Neural cell (in vitro differentiated cells): ENCODE measurements at regions not wholly inside any gene's neighbourhood (a gene's known extent, or its start where the extent isn't known, plus 50 kb on each side); places are given as distances from the start of the nearest gene placed in this dataset.

ENCODE experiments used
- EP300 ChIP-seq: fragments of 450-650 bp; conservative IDR thresholded peaks from 2 replicates; pipeline ENCODE4 v1.6.1; 2014; ENCODE audit warnings: antibody characterized with exemption, mild to moderate bottlenecking, moderate library complexity; ENCODE audit not compliant: poor library complexity, severe bottlenecking
- POLR2AphosphoS5 ChIP-seq: IDR thresholded peaks from 2 replicates; pipeline ENCODE4 v1.6.1; 2012
- TF ChIP-seq, protein P1 (sequence below): fragments of 450-650 bp; IDR thresholded peaks from 2 replicates; pipeline ENCODE4 v1.5.1; 2014; ENCODE audit warnings: antibody characterized with exemption, mild to moderate bottlenecking, moderate library complexity; ENCODE audit not compliant: poor library complexity, severe bottlenecking
- TF ChIP-seq, protein P2 (sequence below): IDR thresholded peaks from 2 replicates; pipeline ENCODE4 v1.6.1; 2012; ENCODE audit warnings: borderline replicate concordance

DNA sequence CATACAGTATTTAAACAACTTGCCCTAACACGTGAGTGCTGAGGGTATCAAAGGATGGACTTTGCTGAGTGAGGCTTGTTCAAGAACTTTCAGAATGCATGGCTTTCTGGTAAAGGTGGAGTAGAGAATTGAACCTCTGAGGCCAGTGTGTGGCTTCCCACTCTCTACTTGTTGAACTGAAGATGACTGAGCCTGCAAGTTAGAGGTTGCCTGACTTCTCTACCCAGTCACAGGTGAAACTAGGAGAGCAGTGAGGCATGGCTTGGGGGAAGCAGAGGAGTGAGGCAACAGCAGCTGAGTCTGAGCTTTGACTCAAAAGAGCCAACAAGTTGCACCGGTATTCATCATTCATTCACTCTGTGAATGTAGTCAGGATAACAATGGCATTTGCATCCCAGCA, 256.4 kb upstream of the SESN3 start:
- TF ChIP-seq POLR2AphosphoS5 (no peak), EP300 (no peak)
- TF ChIP-seq, protein P1, sequence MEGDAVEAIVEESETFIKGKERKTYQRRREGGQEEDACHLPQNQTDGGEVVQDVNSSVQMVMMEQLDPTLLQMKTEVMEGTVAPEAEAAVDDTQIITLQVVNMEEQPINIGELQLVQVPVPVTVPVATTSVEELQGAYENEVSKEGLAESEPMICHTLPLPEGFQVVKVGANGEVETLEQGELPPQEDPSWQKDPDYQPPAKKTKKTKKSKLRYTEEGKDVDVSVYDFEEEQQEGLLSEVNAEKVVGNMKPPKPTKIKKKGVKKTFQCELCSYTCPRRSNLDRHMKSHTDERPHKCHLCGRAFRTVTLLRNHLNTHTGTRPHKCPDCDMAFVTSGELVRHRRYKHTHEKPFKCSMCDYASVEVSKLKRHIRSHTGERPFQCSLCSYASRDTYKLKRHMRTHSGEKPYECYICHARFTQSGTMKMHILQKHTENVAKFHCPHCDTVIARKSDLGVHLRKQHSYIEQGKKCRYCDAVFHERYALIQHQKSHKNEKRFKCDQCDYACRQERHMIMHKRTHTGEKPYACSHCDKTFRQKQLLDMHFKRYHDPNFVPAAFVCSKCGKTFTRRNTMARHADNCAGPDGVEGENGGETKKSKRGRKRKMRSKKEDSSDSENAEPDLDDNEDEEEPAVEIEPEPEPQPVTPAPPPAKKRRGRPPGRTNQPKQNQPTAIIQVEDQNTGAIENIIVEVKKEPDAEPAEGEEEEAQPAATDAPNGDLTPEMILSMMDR: no peak
- TF ChIP-seq, protein P2, sequence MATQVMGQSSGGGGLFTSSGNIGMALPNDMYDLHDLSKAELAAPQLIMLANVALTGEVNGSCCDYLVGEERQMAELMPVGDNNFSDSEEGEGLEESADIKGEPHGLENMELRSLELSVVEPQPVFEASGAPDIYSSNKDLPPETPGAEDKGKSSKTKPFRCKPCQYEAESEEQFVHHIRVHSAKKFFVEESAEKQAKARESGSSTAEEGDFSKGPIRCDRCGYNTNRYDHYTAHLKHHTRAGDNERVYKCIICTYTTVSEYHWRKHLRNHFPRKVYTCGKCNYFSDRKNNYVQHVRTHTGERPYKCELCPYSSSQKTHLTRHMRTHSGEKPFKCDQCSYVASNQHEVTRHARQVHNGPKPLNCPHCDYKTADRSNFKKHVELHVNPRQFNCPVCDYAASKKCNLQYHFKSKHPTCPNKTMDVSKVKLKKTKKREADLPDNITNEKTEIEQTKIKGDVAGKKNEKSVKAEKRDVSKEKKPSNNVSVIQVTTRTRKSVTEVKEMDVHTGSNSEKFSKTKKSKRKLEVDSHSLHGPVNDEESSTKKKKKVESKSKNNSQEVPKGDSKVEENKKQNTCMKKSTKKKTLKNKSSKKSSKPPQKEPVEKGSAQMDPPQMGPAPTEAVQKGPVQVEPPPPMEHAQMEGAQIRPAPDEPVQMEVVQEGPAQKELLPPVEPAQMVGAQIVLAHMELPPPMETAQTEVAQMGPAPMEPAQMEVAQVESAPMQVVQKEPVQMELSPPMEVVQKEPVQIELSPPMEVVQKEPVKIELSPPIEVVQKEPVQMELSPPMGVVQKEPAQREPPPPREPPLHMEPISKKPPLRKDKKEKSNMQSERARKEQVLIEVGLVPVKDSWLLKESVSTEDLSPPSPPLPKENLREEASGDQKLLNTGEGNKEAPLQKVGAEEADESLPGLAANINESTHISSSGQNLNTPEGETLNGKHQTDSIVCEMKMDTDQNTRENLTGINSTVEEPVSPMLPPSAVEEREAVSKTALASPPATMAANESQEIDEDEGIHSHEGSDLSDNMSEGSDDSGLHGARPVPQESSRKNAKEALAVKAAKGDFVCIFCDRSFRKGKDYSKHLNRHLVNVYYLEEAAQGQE: no peak
